A673 (cell line): ENCODE measurements at regions not wholly inside any gene's neighbourhood (a gene's known extent, or its start where the extent isn't known, plus 50 kb on each side); places are given as distances from the start of the nearest gene placed in this dataset.

ENCODE experiments used
- CTCF ChIP-seq: fragments of 300-800, 200-600 bp; sonication (generic); conservative IDR thresholded peaks from 2 replicates; pipeline ENCODE4 v1.5.1; 2017; ENCODE audit warnings: low read depth, mild to moderate bottlenecking, antibody characterized with exemption, low read length, moderate library complexity, mixed read lengths
- EZH2 ChIP-seq: fragments of 200-600 bp; sonication (generic); IDR thresholded peaks from 2 replicates; pipeline ENCODE4 v1.6.1; 2017; ENCODE audit warnings: borderline replicate concordance, low read depth, mild to moderate bottlenecking, mixed read lengths, antibody characterized with exemption, low read length; ENCODE audit not compliant: poor library complexity, severe bottlenecking

GRCh38 chr12:42963988-42964387 is 374.4 kb upstream of the PRICKLE1 start:
- TF ChIP-seq CTCF, result no peak
- TF ChIP-seq EZH2, result no peak
